Liver (tissue), 8 donors: ENCODE measurements at regions not wholly inside any gene's neighbourhood (a gene's known extent, or its start where the extent isn't known, plus 50 kb on each side); places are given as distances from the start of the nearest gene placed in this dataset.
"Not testable (repeated sequence)": the region's sequence is repeated elsewhere in the genome, so short reads cannot be mapped to it uniquely, and the experiment has no call there.

Experiments
- DNase-seq: peaks from one replicate; pipeline ENCODE4 v3.0.0-alpha.2; 2017; ENCODE audit warnings: low spot score
- H3K27ac ChIP-seq, 2 donors: one replicate each; pipeline ENCODE4 v1.7.0; 2013; ENCODE audit warnings: inconsistent platforms in 2 of 2, low read length in 2 of 2, control low read depth in 1 of 2, low read depth in 1 of 2, mild to moderate bottlenecking in 1 of 2
- H3K27me3 ChIP-seq, 4 donors: one replicate each; pipeline versions ENCODE4 v1.6.1 to v1.7.0; 2013; ENCODE audit warnings: low read length in 3 of 4, inconsistent platforms in 1 of 4, mild to moderate bottlenecking in 1 of 4, moderate library complexity in 1 of 4; ENCODE audit not compliant: control insufficient read depth in 4 of 4, insufficient read depth in 4 of 4
- H3K36me3 ChIP-seq, 4 donors: one replicate each; pipeline versions ENCODE4 v1.6.1 to v1.7.0; 2013; ENCODE audit warnings: low read length in 3 of 4, mild to moderate bottlenecking in 3 of 4, low read depth in 1 of 4, moderate library complexity in 1 of 4; ENCODE audit not compliant: control insufficient read depth in 4 of 4, insufficient read depth in 3 of 4
- H3K4me1 ChIP-seq, 4 donors: one replicate each; pipeline versions ENCODE4 v1.6.1 to v1.7.0; 2013; ENCODE audit warnings: low read length in 3 of 4, mild to moderate bottlenecking in 3 of 4, moderate library complexity in 1 of 4; ENCODE audit not compliant: control insufficient read depth in 4 of 4, insufficient read depth in 4 of 4
- H3K4me3 ChIP-seq, 3 donors: one replicate each; pipeline versions ENCODE4 v1.6.1 to v1.7.0; 2013; ENCODE audit warnings: low read length in 3 of 3, control low read depth in 1 of 3, low read depth in 1 of 3, mild to moderate bottlenecking in 1 of 3
- H3K9ac ChIP-seq, 2 donors: one replicate each; pipeline ENCODE4 v1.7.0; 2013; ENCODE audit warnings: low read length in 2 of 2, mild to moderate bottlenecking in 2 of 2, moderate library complexity in 2 of 2, control low read depth in 1 of 2, low read depth in 1 of 2
- H3K9me3 ChIP-seq, 4 donors: one replicate each; pipeline versions ENCODE4 v1.6.1 to v1.7.0; 2013; ENCODE audit warnings: low read length in 3 of 4; ENCODE audit not compliant: control insufficient read depth in 4 of 4
- HNF4A ChIP-seq, 2 donors: conservative IDR thresholded peaks; 2 replicates each; pipeline ENCODE4 v1.6.1; 2016; ENCODE audit warnings: antibody characterized with exemption in 2 of 2, mild to moderate bottlenecking in 2 of 2
- RAD21 ChIP-seq, 2 donors: IDR thresholded peaks; 2 replicates each; pipeline ENCODE4 v1.6.1; 2016; ENCODE audit warnings: antibody characterized with exemption in 2 of 2, mild to moderate bottlenecking in 2 of 2
- RXRA ChIP-seq, 2 donors: IDR thresholded peaks; 2 replicates each; pipeline ENCODE4 v1.6.1; 2017 to 2018; ENCODE audit warnings: antibody characterized with exemption in 2 of 2, mild to moderate bottlenecking in 1 of 2
- WGBS: extraction: QIAGEN DNeasy Blood & Tissue Kit; methylation state at CpG from one replicate; pipeline ENCODE4 v1.1.7; 2013; 5-methylcytosine and 5-hydroxymethylcytosine counted together
- TF ChIP-seq, protein P1 (sequence below): fragments of 150-350 bp; IDR thresholded peaks from 2 replicates; pipeline ENCODE4 v1.5.1; 2017; ENCODE audit warnings: improper control_type of control experiment, low read depth, low read length; ENCODE audit not compliant: missing input control
- donor health status: healthy.
- donor health status: healthy.
- donor health status: healthy.
- donor health status: healthy.
- donor health status: healthy.

DNA sequence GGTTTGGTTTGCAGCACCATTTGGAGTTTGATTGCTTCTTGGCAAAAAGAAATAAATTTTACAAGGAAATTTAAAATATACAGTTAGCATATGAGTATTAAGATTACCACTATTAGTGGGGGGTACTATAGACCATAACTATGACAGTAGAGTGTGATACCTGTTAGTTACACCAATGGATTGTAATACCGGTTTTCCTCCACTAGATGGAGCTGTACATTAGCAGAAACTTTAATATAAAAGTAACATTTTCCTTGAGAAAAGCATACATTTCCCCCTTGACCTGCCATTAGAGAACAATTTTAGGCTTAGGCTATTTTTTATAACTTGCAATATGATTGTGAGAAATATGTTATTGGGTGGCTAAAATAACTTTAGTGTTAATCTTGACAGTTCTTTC lies 163.9 kb upstream of the TGIF2LX start:
- WGBS = 0% methylated on average over 1 of the region's 1 CpG
- not testable (repeated sequence) for H3K4me1 ChIP-seq, H3K27ac ChIP-seq, H3K9me3 ChIP-seq, H3K27me3 ChIP-seq, H3K4me3 ChIP-seq, DNase-seq, H3K9ac ChIP-seq, H3K36me3 ChIP-seq
- TF ChIP-seq RAD21 (IDR thresholded peaks at IDR 0.05) = peak; percentile 63 to 74
- TF ChIP-seq, protein P1, sequence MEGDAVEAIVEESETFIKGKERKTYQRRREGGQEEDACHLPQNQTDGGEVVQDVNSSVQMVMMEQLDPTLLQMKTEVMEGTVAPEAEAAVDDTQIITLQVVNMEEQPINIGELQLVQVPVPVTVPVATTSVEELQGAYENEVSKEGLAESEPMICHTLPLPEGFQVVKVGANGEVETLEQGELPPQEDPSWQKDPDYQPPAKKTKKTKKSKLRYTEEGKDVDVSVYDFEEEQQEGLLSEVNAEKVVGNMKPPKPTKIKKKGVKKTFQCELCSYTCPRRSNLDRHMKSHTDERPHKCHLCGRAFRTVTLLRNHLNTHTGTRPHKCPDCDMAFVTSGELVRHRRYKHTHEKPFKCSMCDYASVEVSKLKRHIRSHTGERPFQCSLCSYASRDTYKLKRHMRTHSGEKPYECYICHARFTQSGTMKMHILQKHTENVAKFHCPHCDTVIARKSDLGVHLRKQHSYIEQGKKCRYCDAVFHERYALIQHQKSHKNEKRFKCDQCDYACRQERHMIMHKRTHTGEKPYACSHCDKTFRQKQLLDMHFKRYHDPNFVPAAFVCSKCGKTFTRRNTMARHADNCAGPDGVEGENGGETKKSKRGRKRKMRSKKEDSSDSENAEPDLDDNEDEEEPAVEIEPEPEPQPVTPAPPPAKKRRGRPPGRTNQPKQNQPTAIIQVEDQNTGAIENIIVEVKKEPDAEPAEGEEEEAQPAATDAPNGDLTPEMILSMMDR = peak; percentile 39

DNA sequence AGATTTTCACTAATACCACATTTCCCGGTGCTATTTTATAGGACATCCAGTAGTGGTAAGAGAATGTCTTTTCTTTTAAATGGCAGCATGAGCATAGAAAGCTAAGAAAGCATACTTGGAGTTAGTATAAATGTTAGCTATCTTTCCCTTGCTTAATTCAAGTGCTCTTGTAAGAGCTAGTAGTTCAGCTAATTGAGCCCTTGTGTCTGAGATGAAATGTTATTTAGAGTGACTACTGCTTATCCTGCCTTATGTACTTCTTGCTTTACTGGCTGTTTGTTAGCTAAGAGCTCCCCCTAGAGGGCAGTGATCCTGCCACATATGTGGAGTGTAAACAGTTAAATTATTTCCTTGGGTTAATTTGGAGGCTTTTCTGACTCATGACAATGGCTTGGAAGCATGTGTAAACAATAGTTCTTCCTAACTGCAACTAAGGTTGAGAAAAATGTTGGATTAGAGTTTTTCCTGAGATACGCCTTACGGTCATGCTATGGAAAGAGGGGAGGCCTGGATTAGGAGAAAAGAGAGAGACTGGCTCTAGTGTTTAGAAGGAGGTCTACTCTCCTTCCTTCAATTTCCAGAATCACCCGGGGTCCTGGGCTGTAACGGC lies 162.5 kb upstream of the TGIF2LX start:
- WGBS = 90% methylated on average over 5 of the region's 5 CpGs
- not testable (repeated sequence) for H3K9me3 ChIP-seq, H3K4me1 ChIP-seq, H3K36me3 ChIP-seq, H3K27ac ChIP-seq, H3K4me3 ChIP-seq, H3K9ac ChIP-seq, H3K27me3 ChIP-seq, DNase-seq

DNA sequence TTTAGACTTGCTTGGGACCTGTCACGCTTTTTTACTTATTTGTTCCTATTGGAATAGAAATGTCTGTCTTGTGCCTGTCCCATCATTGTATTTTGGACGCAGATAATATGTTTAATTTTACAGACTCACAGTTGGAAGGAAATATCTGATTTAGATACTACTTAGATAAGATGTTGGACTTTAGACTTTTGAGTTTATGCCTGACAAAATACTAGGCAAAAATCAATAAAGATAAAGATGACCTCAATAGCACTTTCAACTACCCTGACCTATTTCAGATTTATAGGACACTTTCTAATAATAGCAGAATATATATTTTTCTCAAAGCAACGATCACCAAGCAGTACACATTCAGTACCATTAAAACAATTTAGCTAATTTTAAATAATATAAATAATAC lies 150.1 kb upstream of the TGIF2LX start:
- H3K9ac ChIP-seq = not testable (repeated sequence)
- WGBS = 43% methylated on average over 3 of the region's 3 CpGs

DNA sequence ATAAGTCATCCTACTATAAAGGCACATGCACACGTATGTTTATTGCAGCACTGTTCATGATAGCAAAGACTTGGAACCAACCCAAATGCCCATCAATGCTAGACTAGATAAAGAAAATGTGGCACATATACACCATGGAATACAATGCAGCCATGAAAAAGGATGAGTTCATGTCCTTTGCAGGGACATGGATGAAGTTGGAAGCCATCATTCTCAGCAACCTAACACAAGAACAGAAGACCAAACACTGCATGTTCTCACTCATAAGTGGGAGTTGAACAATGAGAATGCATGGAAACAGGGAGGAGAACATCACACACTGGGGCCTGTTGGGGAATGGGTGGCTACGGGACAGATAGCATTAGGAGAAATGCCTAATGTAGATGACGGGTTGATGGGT lies 110.3 kb upstream of the TGIF2LX start:
- H3K4me3 ChIP-seq, H3K4me1 ChIP-seq, H3K9me3 ChIP-seq, DNase-seq, H3K27ac ChIP-seq, H3K36me3 ChIP-seq, H3K27me3 ChIP-seq, H3K9ac ChIP-seq: not testable (repeated sequence)
- WGBS = 86% methylated on average over 3 of the region's 3 CpGs

More for the DNA sequence above, 150.1 kb upstream of the TGIF2LX start:
- H3K27me3 ChIP-seq, H3K9me3 ChIP-seq, DNase-seq, H3K27ac ChIP-seq, H3K4me3 ChIP-seq, H3K36me3 ChIP-seq, H3K4me1 ChIP-seq: not testable (repeated sequence)
- TF ChIP-seq HNF4A (conservative IDR thresholded peaks at IDR 0.05) (peak; percentile 30 to 58), RXRA (IDR thresholded peaks at IDR 0.05) (peak; percentile 17 to 47)

DNA sequence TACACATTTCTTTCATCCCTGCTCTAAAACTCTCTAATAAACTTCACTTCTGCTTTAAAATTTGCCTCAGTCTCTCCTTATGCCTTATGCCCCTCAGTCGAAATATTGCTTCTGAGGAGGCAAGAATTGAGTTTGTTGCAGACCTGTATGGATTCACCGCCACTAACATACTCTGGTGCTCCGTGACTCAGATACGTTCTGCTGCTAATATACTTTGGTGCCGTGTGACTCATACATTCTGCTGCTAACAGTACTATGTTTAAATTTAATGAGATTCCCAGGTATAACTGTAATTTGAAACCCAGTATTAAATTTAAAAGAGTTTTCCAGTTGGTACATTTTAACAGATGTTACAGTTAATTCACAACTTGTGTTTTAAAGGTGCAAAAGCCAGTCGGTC lies 82.0 kb upstream of the TGIF2LX start:
- not testable (repeated sequence) for H3K4me3 ChIP-seq, H3K9ac ChIP-seq, H3K36me3 ChIP-seq, H3K27ac ChIP-seq, H3K4me1 ChIP-seq, DNase-seq, H3K27me3 ChIP-seq, H3K9me3 ChIP-seq
- 86% methylated on average over 6 of the region's 6 CpGs for WGBS
